Hematopoietic multipotent progenitor cell (in vitro differentiated cells): ENCODE measurements at regions not wholly inside any gene's neighbourhood (a gene's known extent, or its start where the extent isn't known, plus 50 kb on each side); places are given as distances from the start of the nearest gene placed in this dataset.
A peak's percentile ranks its signal among the peaks of the same experiment; 100 is the strongest.
"Not testable (repeated sequence)": the region's sequence is repeated elsewhere in the genome, so short reads cannot be mapped to it uniquely, and the experiment has no call there.

Experiments
- DNase-seq, 3 donors: peaks; one replicate each; pipeline ENCODE4 v3.0.0-alpha.2; 2011 to 2015; ENCODE audit warnings: low read depth in 2 of 3, low spot score in 2 of 3

- peak in 1 of 3 donors; percentile 29 for DNase-seq
Observed at GRCh38 chr4:13977746-13978145, 350.2 kb upstream of the BOD1L1 start.

GRCh38 chr4:13980317-13981310, 353.1 kb upstream of the BOD1L1 start:
- DNase-seq: peak in 2 of 3 donors; percentile 72 to 86

- peak in 1 of 3 donors; percentile 26 for DNase-seq
Observed at GRCh38 chr4:13981499-13981898, 354.0 kb upstream of the BOD1L1 start.

- DNase-seq: peak in 2 of 3 donors; percentile 92 to 97
Observed at GRCh38 chr4:13982010-13982409, 354.5 kb upstream of the BOD1L1 start.

- no peak for DNase-seq
Observed at GRCh38 chr4:13983189-13983790, 355.8 kb upstream of the BOD1L1 start.

- DNase-seq: peak in 1 of 3 donors; percentile 55
Observed at GRCh38 chr4:13984991-13985800, 357.7 kb upstream of the BOD1L1 start.

- DNase-seq: no peak
Observed at GRCh38 chr4:13985837-13986236, 358.3 kb upstream of the BOD1L1 start.

- DNase-seq: no peak
Observed at GRCh38 chr4:13986548-13986947, 359.0 kb upstream of the BOD1L1 start.

- no peak for DNase-seq
Observed at GRCh38 chr4:13988353-13989305, 361.1 kb upstream of the BOD1L1 start.

- no peak for DNase-seq
Observed at GRCh38 chr4:13989501-13989900, 362.0 kb upstream of the BOD1L1 start.

GRCh38 chr4:13990596-13991589, 363.4 kb upstream of the BOD1L1 start:
- no peak for DNase-seq

GRCh38 chr4:13992041-13992440, 364.5 kb upstream of the BOD1L1 start:
- no peak for DNase-seq

GRCh38 chr4:13992975-13993520, 365.5 kb upstream of the BOD1L1 start:
- no peak for DNase-seq

GRCh38 chr4:13994016-13994415, 366.5 kb upstream of the BOD1L1 start:
- no peak for DNase-seq

GRCh38 chr4:13998850-13999445, 371.4 kb upstream of the BOD1L1 start:
- DNase-seq: no peak

- DNase-seq: no peak
Observed at GRCh38 chr4:14000091-14000814, 372.7 kb upstream of the BOD1L1 start.

- DNase-seq: not testable (repeated sequence)
Observed at GRCh38 chr4:14002331-14002730, 374.8 kb upstream of the BOD1L1 start.
